K562 (cell line): ENCODE measurements at regions not wholly inside any gene's neighbourhood (a gene's known extent, or its start where the extent isn't known, plus 50 kb on each side); places are given as distances from the start of the nearest gene placed in this dataset.

ENCODE experiments used
- HMG20A ChIP-seq: fragments of 450-650 bp; formaldehyde crosslinking; conservative IDR thresholded peaks from 2 replicates; pipeline ENCODE4 v1.4.0; 2020; ENCODE audit warnings: mild to moderate bottlenecking, mixed read lengths
- HOXB6 ChIP-seq: fragments of 250-450 bp; sonication (Bioruptor Pico); IDR thresholded peaks from 2 replicates; pipeline ENCODE4 v1.5.1; 2022; ENCODE audit warnings: mild to moderate bottlenecking, borderline replicate concordance
- KDM1A ChIP-seq, 2 experiments: fragments of 450-650 bp; IDR thresholded peaks; 2 replicates each; pipeline ENCODE4 v1.6.1; 2016; ENCODE audit warnings: mild to moderate bottlenecking in 2 of 2
- MAFF ChIP-seq: IDR thresholded peaks from 2 replicates; pipeline ENCODE4 v1.6.1; 2012; ENCODE audit warnings: low read length, improper control_type of control experiment
- MAFK ChIP-seq: IDR thresholded peaks from 2 replicates; pipeline ENCODE4 v1.6.1; 2011; ENCODE audit warnings: low read length, improper control_type of control experiment
- PRPF4 ChIP-seq: fragments of 200-400 bp; formaldehyde crosslinking; IDR thresholded peaks from one replicate; pipeline ENCODE4 v1.6.1; 2017; ENCODE audit warnings: low read length, low read depth, mild to moderate bottlenecking; ENCODE audit not compliant: insufficient read depth, poor library complexity, severe bottlenecking
- VEZF1 ChIP-seq: fragments of 200-800 bp; sonication (Bioruptor generic); IDR thresholded peaks from 2 replicates; pipeline ENCODE4 v1.6.1; 2017; ENCODE audit warnings: missing genetic modification characterization, missing compliant biosample characterization
- ZBTB1 ChIP-seq: sonication (generic); formaldehyde crosslinking; IDR thresholded peaks from 2 replicates; pipeline ENCODE4 v1.8.1; 2023; ENCODE audit warnings: missing genetic modification reagents, low read depth, mild to moderate bottlenecking, borderline replicate concordance
- ZFP30 ChIP-seq: fragments of 250-450 bp; sonication (Bioruptor Pico); IDR thresholded peaks from 2 replicates; pipeline ENCODE4 v1.8.0; 2022; ENCODE audit warnings: moderate library complexity, mild to moderate bottlenecking, inconsistent platforms, borderline replicate concordance
- ZKSCAN8 ChIP-seq: fragments of 200-800 bp; sonication (Bioruptor generic); IDR thresholded peaks from 2 replicates; pipeline ENCODE4 v1.6.1; 2016; ENCODE audit warnings: missing genetic modification characterization, missing compliant biosample characterization
- ZNF217 ChIP-seq: sonication (generic); formaldehyde crosslinking; IDR thresholded peaks from 2 replicates; pipeline ENCODE4 v1.8.0; 2022; ENCODE audit warnings: mild to moderate bottlenecking, missing genetic modification reagents
- ZNF316 ChIP-seq: fragments of 450-650 bp; IDR thresholded peaks from 2 replicates; pipeline ENCODE4 v1.6.1; 2016
- ZNF431 ChIP-seq: sonication (generic); formaldehyde crosslinking; IDR thresholded peaks from 2 replicates; pipeline ENCODE4 v1.8.0; 2022; ENCODE audit warnings: mild to moderate bottlenecking, missing genetic modification reagents
- ZNF449 ChIP-seq: fragments of 250-450 bp; sonication (Bioruptor Pico); IDR thresholded peaks from 2 replicates; pipeline ENCODE4 v1.8.0; 2022; ENCODE audit warnings: moderate library complexity, mild to moderate bottlenecking, inconsistent platforms
- ZNF57 ChIP-seq: fragments of 450-650 bp; formaldehyde crosslinking; IDR thresholded peaks from 2 replicates; pipeline ENCODE4 v1.4.0; 2020; ENCODE audit warnings: mild to moderate bottlenecking, moderate library complexity
- ZNF778 ChIP-seq: fragments of 450-650 bp; formaldehyde crosslinking; IDR thresholded peaks from 2 replicates; pipeline ENCODE4 v1.4.0; 2020; ENCODE audit warnings: mild to moderate bottlenecking, moderate library complexity
- TF ChIP-seq, protein P1 (sequence below): fragments of 450-650 bp; formaldehyde crosslinking; IDR thresholded peaks from 2 replicates; pipeline ENCODE4 v1.4.0; 2020; ENCODE audit warnings: mild to moderate bottlenecking, moderate library complexity

DNA sequence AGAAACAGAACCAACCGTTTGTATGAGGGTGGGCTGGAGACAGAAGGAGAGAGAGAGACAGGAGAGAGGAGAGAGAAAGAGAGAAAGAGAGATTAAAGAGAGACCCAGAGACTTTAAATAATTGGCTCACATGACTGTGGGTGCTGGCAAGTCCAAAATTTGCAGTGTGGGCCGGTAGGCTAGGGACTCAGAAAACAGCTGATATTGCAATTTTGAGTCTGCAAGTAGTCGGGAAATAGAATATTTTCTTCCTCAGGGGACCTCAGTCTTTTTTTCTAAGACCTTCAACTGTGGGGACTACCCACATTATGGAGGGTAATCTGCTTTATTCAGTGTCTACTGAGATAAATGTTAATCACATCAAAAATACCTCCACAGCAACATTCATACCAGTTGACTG, 1439.0 kb downstream of the CDH11 start (continued):
- TF ChIP-seq HOXB6 (CRISPR knock-in tag) (no peak), ZNF449 (CRISPR knock-in tag) (no peak), VEZF1 (CRISPR knock-in tag) (no peak), ZBTB1 (no peak), PRPF4 (no peak), ZNF57 (no peak), ZKSCAN8 (no peak), ZNF217 (no peak), ZFP30 (CRISPR knock-in tag) (no peak), KDM1A (IDR thresholded peaks at IDR 0.05) (no peak), HMG20A (CRISPR knock-in tag) (no peak), ZNF431 (CRISPR knock-in tag) (no peak), ZNF316 (peak; percentile 49; the same call in 1 of the 2 replicates), MAFF (peak; percentile 66), MAFK (peak; percentile 69), ZNF778 (CRISPR knock-in tag) (no peak)
- TF ChIP-seq, protein P1, sequence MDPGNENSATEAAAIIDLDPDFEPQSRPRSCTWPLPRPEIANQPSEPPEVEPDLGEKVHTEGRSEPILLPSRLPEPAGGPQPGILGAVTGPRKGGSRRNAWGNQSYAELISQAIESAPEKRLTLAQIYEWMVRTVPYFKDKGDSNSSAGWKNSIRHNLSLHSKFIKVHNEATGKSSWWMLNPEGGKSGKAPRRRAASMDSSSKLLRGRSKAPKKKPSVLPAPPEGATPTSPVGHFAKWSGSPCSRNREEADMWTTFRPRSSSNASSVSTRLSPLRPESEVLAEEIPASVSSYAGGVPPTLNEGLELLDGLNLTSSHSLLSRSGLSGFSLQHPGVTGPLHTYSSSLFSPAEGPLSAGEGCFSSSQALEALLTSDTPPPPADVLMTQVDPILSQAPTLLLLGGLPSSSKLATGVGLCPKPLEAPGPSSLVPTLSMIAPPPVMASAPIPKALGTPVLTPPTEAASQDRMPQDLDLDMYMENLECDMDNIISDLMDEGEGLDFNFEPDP (CRISPR knock-in tag): no peak
- TF ChIP-seq, all 486 proteins: peak for 5
